HG02973 (cell line): ENCODE measurements at regions not wholly inside any gene's neighbourhood (a gene's known extent, or its start where the extent isn't known, plus 50 kb on each side); places are given as distances from the start of the nearest gene placed in this dataset.
"Not testable (repeated sequence)": the region's sequence is repeated elsewhere in the genome, so short reads cannot be mapped to it uniquely, and the experiment has no call there.

Experiments
- ATAC-seq: cut with Tn5 transposase; IDR thresholded peaks from one replicate; pipeline ENCODE4 v1.9.1; 2021; ENCODE audit warnings: moderate library complexity; ENCODE audit not compliant: unreplicated experiment

GRCh38 chr13:62137629-62138405 lies 722.2 kb upstream of the PCDH20 start:
- no peak for ATAC-seq

- ATAC-seq: no peak
Measured at GRCh38 chr13:62131604-62132003, 716.0 kb upstream of the PCDH20 start.

GRCh38 chr13:62130062-62130970 lies 714.7 kb upstream of the PCDH20 start:
- no peak for ATAC-seq

- ATAC-seq: no peak
Measured at GRCh38 chr13:62129000-62129551, 713.4 kb upstream of the PCDH20 start.

GRCh38 chr13:62126400-62126799 lies 710.8 kb upstream of the PCDH20 start:
- ATAC-seq: no peak

- no peak for ATAC-seq
Measured at GRCh38 chr13:62125451-62125850, 709.8 kb upstream of the PCDH20 start.

GRCh38 chr13:62123409-62123808 lies 707.8 kb upstream of the PCDH20 start:
- ATAC-seq: no peak

GRCh38 chr13:62122434-62122833 lies 706.8 kb upstream of the PCDH20 start:
- ATAC-seq: no peak

- ATAC-seq: no peak
Measured at GRCh38 chr13:62119739-62120700, 704.4 kb upstream of the PCDH20 start.

GRCh38 chr13:62115831-62116230 lies 700.2 kb upstream of the PCDH20 start:
- no peak for ATAC-seq

GRCh38 chr13:62113179-62113578 lies 697.5 kb upstream of the PCDH20 start:
- no peak for ATAC-seq

GRCh38 chr13:62110079-62110478 lies 694.4 kb upstream of the PCDH20 start:
- no peak for ATAC-seq

- ATAC-seq: not testable (repeated sequence)
Measured at GRCh38 chr13:62104136-62104535, 688.5 kb upstream of the PCDH20 start.

- ATAC-seq: no peak
Measured at GRCh38 chr13:62096652-62097051, 681.0 kb upstream of the PCDH20 start.

- no peak for ATAC-seq
Measured at GRCh38 chr13:62094932-62095331, 679.3 kb upstream of the PCDH20 start.

- ATAC-seq: no peak
Measured at GRCh38 chr13:62093984-62094780, 678.5 kb upstream of the PCDH20 start.

- ATAC-seq: no peak
Measured at GRCh38 chr13:62092949-62093348, 677.3 kb upstream of the PCDH20 start.

- ATAC-seq: no peak
Measured at GRCh38 chr13:62092536-62092935, 676.9 kb upstream of the PCDH20 start.

- no peak for ATAC-seq
Measured at GRCh38 chr13:62088165-62088564, 672.5 kb upstream of the PCDH20 start.

GRCh38 chr13:62087124-62087523 lies 671.5 kb upstream of the PCDH20 start:
- ATAC-seq: no peak
